ENCODE measurements at regions not wholly inside any gene's neighbourhood (a gene's known extent, or its start where the extent isn't known, plus 50 kb on each side); places are given as distances from the start of the nearest gene placed in this dataset.

- TF ChIP-seq ZSCAN12 (CRISPR knock-in tag; IDR thresholded peaks at IDR 0.05) (no peak), AFF4 (CRISPR knock-in tag; IDR thresholded peaks at IDR 0.05) (no peak), SP2 (CRISPR knock-in tag; IDR thresholded peaks at IDR 0.05) (no peak)
Measured at GRCh38 chr11:116473206-116473769, 299.5 kb downstream of the BUD13 start (continued).

- CTCF ChIA-PET (ENCODE audit: low intra/inter-chr PET ratio, low total read pairs) = no interaction called here
- no peak for FAIRE-seq
Measured at GRCh38 chr11:116472651-116473050, 300.1 kb downstream of the BUD13 start.

More at GRCh38 chr11:116472651-116473050, 300.1 kb downstream of the BUD13 start:
- Histone ChIP-seq H3K4me2 (ENCODE audit: low read depth, low read length) (no peak overlapping the region), H3K4me3 (replicated peaks in 1 of 3; ENCODE audit: insufficient read depth in 1 of 3, low read depth in 2 of 3, low read length in 3 of 3) (no peak overlapping the region), H3K27ac (ENCODE audit: extremely low read length, insufficient read depth, low read length) (no peak overlapping the region), H3K36me3 (replicated peaks in 1 of 2; ENCODE audit: control insufficient read depth in 1 of 2, insufficient read depth in 2 of 2, low read length in 2 of 2) (no peaks in the 10 kb centered on the region), H3K27me3 (ENCODE audit: control insufficient read depth in 1 of 2, insufficient read depth in 2 of 2, low read length in 2 of 2) (no peaks in the 10 kb centered on the region), H2AFZ (ENCODE audit: low read length) (no peak overlapping the region), H3K9me3 (ENCODE audit: low read length) (no peaks in the 10 kb centered on the region), H3K9ac (ENCODE audit: insufficient read depth, low read depth, low read length) (no peak overlapping the region), H3K79me2 (ENCODE audit: insufficient read depth, low read length) (no peaks in the 10 kb centered on the region), H3K4me1 (ENCODE audit: insufficient read depth, low read length) (no peaks in the 10 kb centered on the region), H4K20me1 (ENCODE audit: insufficient read depth, low read length) (no peaks in the 10 kb centered on the region)
- intact Hi-C loops (cut with micrococcal nuclease; ENCODE audit: unreplicated experiment) = no loop called here
- DNase-seq (ENCODE audit: low spot score) (no peak), ATAC-seq (no peak)
- in situ Hi-C loops (cut with HindIII; ENCODE audit: extremely low pct_ligation_motif_present, low pct_unique_long_range_greater_than_20kb) = no loop called here
- POLR2A ChIA-PET = interaction anchor here (2.2 kb wide), 1 partner anchor 45 kb away, joined by 10 read pairs; no protein-coding TSS in a partner anchor
- 53% methylated on average over 1 of the region's 1 CpG for WGBS (ENCODE audit: low lambda C conversion rate)
- no peak for TF ChIP-seq YEATS4 (CRISPR knock-in tag; IDR thresholded peaks at IDR 0.05; ENCODE audit: borderline replicate concordance)
- TF ChIP-seq MEF2D (CRISPR knock-in tag; IDR thresholded peaks at IDR 0.05) = no peak
- TF ChIP-seq GMEB1 (CRISPR knock-in tag; IDR thresholded peaks at IDR 0.05; ENCODE audit: borderline replicate concordance) = no peak
- no peak for TF ChIP-seq TCF12 (IDR thresholded peaks at IDR 0.05)
- TF ChIP-seq TCF12 (CRISPR knock-in tag; IDR thresholded peaks at IDR 0.05) = no peak
- no peak for TF ChIP-seq RFX5 (IDR thresholded peaks at IDR 0.05; ENCODE audit: low read depth, low read length)
- no peak for TF ChIP-seq ZNF749 (CRISPR knock-in tag; IDR thresholded peaks at IDR 0.05; ENCODE audit: borderline replicate concordance)
- no peak for TF ChIP-seq MYC (CRISPR knock-in tag; IDR thresholded peaks at IDR 0.05; ENCODE audit: borderline replicate concordance)
- no peak for TF ChIP-seq GLI4 (CRISPR knock-in tag; IDR thresholded peaks at IDR 0.05; ENCODE audit: borderline replicate concordance)
- TF ChIP-seq ZBTB42 (CRISPR knock-in tag; IDR thresholded peaks at IDR 0.05) = no peak
- no peak for TF ChIP-seq ZC3H13 (CRISPR knock-in tag; IDR thresholded peaks at IDR 0.05)
- TF ChIP-seq KDM2A (CRISPR knock-in tag; IDR thresholded peaks at IDR 0.05; ENCODE audit: borderline replicate concordance, low read depth) = no peak
- TF ChIP-seq ZNF550 (CRISPR knock-in tag; IDR thresholded peaks at IDR 0.05; ENCODE audit: borderline replicate concordance) = no peak
- no peak for TF ChIP-seq MED1 (CRISPR knock-in tag; IDR thresholded peaks at IDR 0.05)
- no peak for TF ChIP-seq ZFP1 (CRISPR knock-in tag; IDR thresholded peaks at IDR 0.05)
- BruUV-seq (replicated peaks) = no TSS peak

Measured in HepG2 (cell line).